ENCODE measurements at regions not wholly inside any gene's neighbourhood (a gene's known extent, or its start where the extent isn't known, plus 50 kb on each side); places are given as distances from the start of the nearest gene placed in this dataset.

GRCh38 chr10:21260506-21261149, 264.9 kb downstream of the SKIDA1 start:
- DNase-seq (ENCODE audit: low read depth), result no peak

- no peak for DNase-seq (ENCODE audit: low read depth)
Observed at GRCh38 chr10:21260066-21260465, 265.4 kb downstream of the SKIDA1 start.

- peak; percentile 65 for DNase-seq (ENCODE audit: low read depth)
Observed at GRCh38 chr10:21257919-21258318, 267.6 kb downstream of the SKIDA1 start.

GRCh38 chr10:21257191-21257590, 268.3 kb downstream of the SKIDA1 start:
- no peak for DNase-seq (ENCODE audit: low read depth)

GRCh38 chr10:21249435-21249834, 276.0 kb downstream of the SKIDA1 start:
- no peak for DNase-seq (ENCODE audit: low read depth)

GRCh38 chr10:21247592-21247991, 277.9 kb downstream of the SKIDA1 start:
- no peak for DNase-seq (ENCODE audit: low read depth)

- DNase-seq (ENCODE audit: low read depth), result no peak
Observed at GRCh38 chr10:21246178-21246577, 279.3 kb downstream of the SKIDA1 start.

- no peak for DNase-seq (ENCODE audit: low read depth)
Observed at GRCh38 chr10:21243748-21244257, 281.7 kb downstream of the SKIDA1 start.

- DNase-seq (ENCODE audit: low read depth), result no peak
Observed at GRCh38 chr10:21242915-21243314, 282.6 kb downstream of the SKIDA1 start.

GRCh38 chr10:21238717-21239116, 286.8 kb downstream of the SKIDA1 start:
- no peak for DNase-seq (ENCODE audit: low read depth)

- DNase-seq (ENCODE audit: low read depth), result no peak
Observed at GRCh38 chr10:21238044-21238443, 287.4 kb downstream of the SKIDA1 start.

GRCh38 chr10:21234761-21235160, 290.7 kb downstream of the SKIDA1 start:
- DNase-seq (ENCODE audit: low read depth), result no peak

- DNase-seq (ENCODE audit: low read depth), result no peak
Observed at GRCh38 chr10:21230219-21230618, 295.3 kb downstream of the SKIDA1 start.

- no peak for DNase-seq (ENCODE audit: low read depth)
Observed at GRCh38 chr10:21217748-21218367, 307.6 kb downstream of the SKIDA1 start.

GRCh38 chr10:21217107-21217506, 308.4 kb downstream of the SKIDA1 start:
- DNase-seq (ENCODE audit: low read depth), result no peak

- no peak for DNase-seq (ENCODE audit: low read depth)
Observed at GRCh38 chr10:21214329-21214728, 311.2 kb downstream of the SKIDA1 start.

- no peak for DNase-seq (ENCODE audit: low read depth)
Observed at GRCh38 chr10:21213381-21213780, 312.1 kb downstream of the SKIDA1 start.

- DNase-seq (ENCODE audit: low read depth), result no peak
Observed at GRCh38 chr10:21212912-21213311, 312.6 kb downstream of the SKIDA1 start.

- DNase-seq (ENCODE audit: low read depth), result no peak
Observed at GRCh38 chr10:21212348-21212747, 313.1 kb downstream of the SKIDA1 start.

- DNase-seq (ENCODE audit: low read depth), result no peak
Observed at GRCh38 chr10:21209495-21209894, 312.4 kb upstream of the NEBL start.

GRCh38 chr10:21208666-21209316, 311.7 kb upstream of the NEBL start:
- no peak for DNase-seq (ENCODE audit: low read depth)

GRCh38 chr10:21207852-21208646, 310.9 kb upstream of the NEBL start:
- no peak for DNase-seq (ENCODE audit: low read depth)

All from ELR (cell line).